PFSK-1 (cell line): ENCODE measurements at regions not wholly inside any gene's neighbourhood (a gene's known extent, or its start where the extent isn't known, plus 50 kb on each side); places are given as distances from the start of the nearest gene placed in this dataset.

ENCODE experiments used
- FOXP2 ChIP-seq: optimal IDR thresholded peaks from 2 replicates; pipeline ENCODE3; 2011; ENCODE audit warnings: borderline replicate concordance, control low read depth, inconsistent platforms; ENCODE audit not compliant: insufficient read depth; ENCODE audit errors: extremely low read length, extremely low read depth
- POLR2AphosphoS5 ChIP-seq: IDR thresholded peaks from 2 replicates; pipeline ENCODE4 v1.6.1; 2012; ENCODE audit warnings: low read depth, mild to moderate bottlenecking, control low read depth, low read length, moderate library complexity
- SIN3A ChIP-seq: IDR thresholded peaks from 2 replicates; pipeline ENCODE4 v1.6.1; 2012; ENCODE audit warnings: mild to moderate bottlenecking, low read length, moderate library complexity, borderline replicate concordance; ENCODE audit not compliant: insufficient read depth
- TAF1 ChIP-seq: IDR thresholded peaks from 2 replicates; pipeline ENCODE4 v1.6.1; 2012; ENCODE audit warnings: low read length, control low read depth, borderline replicate concordance; ENCODE audit not compliant: insufficient read depth
- TF ChIP-seq, protein P1 (sequence below), 2 experiments: IDR thresholded peaks; 2 replicates each; pipeline versions ENCODE4 v1.6.1 to v1.8.0; 2011 to 2012; ENCODE audit warnings: low read depth in 2 of 2, low read length in 2 of 2, control low read depth in 1 of 2, inconsistent platforms in 1 of 2, mild to moderate bottlenecking in 1 of 2, moderate library complexity in 1 of 2; ENCODE audit not compliant: insufficient read depth in 1 of 2

GRCh38 chr3:181868576-181869082 is 156.9 kb downstream of the SOX2 start:
- TF ChIP-seq POLR2AphosphoS5 (no peak), FOXP2 (no peak), SIN3A (no peak)

DNA sequence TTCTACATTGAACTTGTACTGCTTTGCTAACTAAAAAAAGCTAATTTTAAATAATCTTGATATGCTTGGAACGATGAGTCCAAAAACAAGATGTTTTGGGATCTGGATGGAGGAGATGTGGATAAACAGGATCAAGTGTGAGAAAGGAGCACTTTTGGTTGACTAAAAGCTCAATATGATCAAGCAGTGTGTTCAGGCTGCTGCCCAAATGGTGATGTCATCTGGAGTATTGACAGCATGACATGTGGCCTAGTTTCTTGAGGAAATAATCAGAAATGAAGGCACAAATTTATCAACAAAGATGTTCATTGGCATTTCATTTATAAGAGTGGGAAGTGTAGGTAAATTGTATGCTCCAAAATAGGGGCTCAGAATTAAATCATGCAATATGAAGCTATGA is 161.2 kb downstream of the SOX2 start:
- no peak for TF ChIP-seq FOXP2

DNA sequence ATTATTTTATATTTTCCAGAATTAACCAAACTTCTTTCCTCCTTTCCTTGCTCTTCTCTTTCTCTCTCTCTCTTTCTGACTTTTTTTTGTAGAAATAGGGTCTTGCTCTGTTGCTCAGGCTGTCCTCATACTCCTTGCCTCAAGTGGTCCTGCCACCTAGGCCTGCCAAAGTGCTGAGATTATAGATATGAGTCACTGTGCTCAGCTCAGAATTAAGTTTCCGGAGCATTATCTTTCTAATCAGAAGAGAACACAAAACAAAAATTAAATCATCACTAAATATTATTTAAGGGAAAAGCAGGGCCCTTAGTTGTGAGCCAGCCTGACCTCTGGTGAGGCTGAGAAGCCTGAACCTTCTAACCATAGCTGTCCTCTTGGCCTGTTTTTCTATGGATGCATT is 168.2 kb downstream of the SOX2 start:
- TF ChIP-seq FOXP2: no peak
- TF ChIP-seq, protein P1, sequence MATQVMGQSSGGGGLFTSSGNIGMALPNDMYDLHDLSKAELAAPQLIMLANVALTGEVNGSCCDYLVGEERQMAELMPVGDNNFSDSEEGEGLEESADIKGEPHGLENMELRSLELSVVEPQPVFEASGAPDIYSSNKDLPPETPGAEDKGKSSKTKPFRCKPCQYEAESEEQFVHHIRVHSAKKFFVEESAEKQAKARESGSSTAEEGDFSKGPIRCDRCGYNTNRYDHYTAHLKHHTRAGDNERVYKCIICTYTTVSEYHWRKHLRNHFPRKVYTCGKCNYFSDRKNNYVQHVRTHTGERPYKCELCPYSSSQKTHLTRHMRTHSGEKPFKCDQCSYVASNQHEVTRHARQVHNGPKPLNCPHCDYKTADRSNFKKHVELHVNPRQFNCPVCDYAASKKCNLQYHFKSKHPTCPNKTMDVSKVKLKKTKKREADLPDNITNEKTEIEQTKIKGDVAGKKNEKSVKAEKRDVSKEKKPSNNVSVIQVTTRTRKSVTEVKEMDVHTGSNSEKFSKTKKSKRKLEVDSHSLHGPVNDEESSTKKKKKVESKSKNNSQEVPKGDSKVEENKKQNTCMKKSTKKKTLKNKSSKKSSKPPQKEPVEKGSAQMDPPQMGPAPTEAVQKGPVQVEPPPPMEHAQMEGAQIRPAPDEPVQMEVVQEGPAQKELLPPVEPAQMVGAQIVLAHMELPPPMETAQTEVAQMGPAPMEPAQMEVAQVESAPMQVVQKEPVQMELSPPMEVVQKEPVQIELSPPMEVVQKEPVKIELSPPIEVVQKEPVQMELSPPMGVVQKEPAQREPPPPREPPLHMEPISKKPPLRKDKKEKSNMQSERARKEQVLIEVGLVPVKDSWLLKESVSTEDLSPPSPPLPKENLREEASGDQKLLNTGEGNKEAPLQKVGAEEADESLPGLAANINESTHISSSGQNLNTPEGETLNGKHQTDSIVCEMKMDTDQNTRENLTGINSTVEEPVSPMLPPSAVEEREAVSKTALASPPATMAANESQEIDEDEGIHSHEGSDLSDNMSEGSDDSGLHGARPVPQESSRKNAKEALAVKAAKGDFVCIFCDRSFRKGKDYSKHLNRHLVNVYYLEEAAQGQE (IDR thresholded peaks at IDR 0.05; ENCODE audit: insufficient read depth in 1 of 2, low read depth in 2 of 2, low read length in 2 of 2): no peak
- no peak for TF ChIP-seq TAF1
- TF ChIP-seq SIN3A: no peak
- TF ChIP-seq POLR2AphosphoS5: no peak

GRCh38 chr3:181880331-181880730 is 168.6 kb downstream of the SOX2 start:
- TF ChIP-seq POLR2AphosphoS5: no peak
- TF ChIP-seq TAF1: no peak
- TF ChIP-seq, protein P1 (IDR thresholded peaks at IDR 0.05; ENCODE audit: insufficient read depth in 1 of 2, low read depth in 2 of 2, low read length in 2 of 2): no peak
- no peak for TF ChIP-seq FOXP2
- TF ChIP-seq SIN3A: no peak

DNA sequence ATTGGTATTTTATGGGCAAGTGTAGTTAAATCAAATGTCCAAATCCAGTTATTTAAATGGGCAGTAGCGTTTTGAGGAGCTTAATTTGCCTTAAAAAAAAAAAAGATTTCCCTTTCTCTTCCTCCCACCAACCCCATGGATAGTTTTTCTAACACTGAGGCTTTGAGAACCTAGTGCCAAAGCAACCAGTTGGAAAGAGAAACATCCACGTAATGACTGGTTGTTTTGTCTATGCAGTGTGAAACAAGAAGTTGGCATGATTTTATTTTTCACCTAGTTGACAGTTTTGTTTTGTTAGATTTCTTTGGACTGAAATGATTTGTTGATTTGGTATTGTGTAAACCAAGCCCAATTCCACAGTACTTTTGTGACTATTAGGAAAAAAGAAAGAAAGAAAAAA is 170.0 kb downstream of the SOX2 start:
- TF ChIP-seq TAF1 (no peak), FOXP2 (no peak)
- TF ChIP-seq, protein P1 (IDR thresholded peaks at IDR 0.05; ENCODE audit: insufficient read depth in 1 of 2, low read depth in 2 of 2, low read length in 2 of 2): no peak

- TF ChIP-seq TAF1: no peak
- TF ChIP-seq FOXP2: no peak
- TF ChIP-seq, protein P1 (IDR thresholded peaks at IDR 0.05; ENCODE audit: insufficient read depth in 1 of 2, low read depth in 2 of 2, low read length in 2 of 2): no peak
- TF ChIP-seq POLR2AphosphoS5: no peak
- no peak for TF ChIP-seq SIN3A
These were observed 174.3 kb downstream of the SOX2 start for GRCh38 chr3:181885868-181886630.
